ENCODE measurements at regions not wholly inside any gene's neighbourhood (a gene's known extent, or its start where the extent isn't known, plus 50 kb on each side); places are given as distances from the start of the nearest gene placed in this dataset.

DNA sequence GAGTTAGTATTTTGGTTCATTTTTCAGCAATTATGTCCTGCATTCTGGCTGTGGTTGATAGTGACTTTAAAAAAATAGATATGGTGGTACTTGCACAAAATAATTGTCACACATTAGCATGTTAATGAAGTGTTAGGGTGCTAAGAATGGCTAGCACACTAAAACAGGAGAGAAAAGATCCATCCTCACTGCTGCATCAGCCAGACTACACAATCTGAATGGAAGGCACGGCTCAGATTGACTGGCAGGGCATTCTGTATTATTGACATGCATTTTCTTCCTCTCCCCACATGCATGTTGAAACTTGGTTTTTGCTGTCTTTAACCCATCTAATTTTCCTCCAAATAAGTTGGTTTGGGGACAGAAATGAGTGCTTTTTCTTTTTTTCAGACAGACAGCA, 306.3 kb downstream of the PRL start:
- peaks cover 4 to 23% (median 11%) of the 10 kb centered on the region in 4 donors for H3K4me1 ChIP-seq
- H3K4me3 ChIP-seq = no peak overlapping the region
- TF ChIP-seq CTCF (IDR thresholded peaks at IDR 0.05) = no peak
- no peak for TF ChIP-seq POLR2A (IDR thresholded peaks at IDR 0.05)
- no peak for TF ChIP-seq EP300 (IDR thresholded peaks at IDR 0.05)
- no peaks in the 10 kb centered on the region for H3K9me3 ChIP-seq
- no peak for DNase-seq (ENCODE audit: low spot score in 2 of 2)
- WGBS, 2 donors = 60 to 68% methylated on average over 1 of the region's 1 CpG
- no peak overlapping the region for H3K27ac ChIP-seq
- no peaks in the 10 kb centered on the region for H3K36me3 ChIP-seq
- H3K27me3 ChIP-seq = no peaks in the 10 kb centered on the region

GRCh38 chr6:21992178-21992967, 304.5 kb downstream of the PRL start:
- no peaks in the 10 kb centered on the region for H3K36me3 ChIP-seq
- no peaks in the 10 kb centered on the region for H3K9me3 ChIP-seq
- H3K4me3 ChIP-seq = no peak overlapping the region
- peaks cover 0 to 12% (median 5%) of the 10 kb centered on the region in 4 donors for H3K4me1 ChIP-seq
- no peaks in the 10 kb centered on the region for H3K27me3 ChIP-seq
- TF ChIP-seq CTCF (IDR thresholded peaks at IDR 0.05) (no peak), POLR2A (IDR thresholded peaks at IDR 0.05) (no peak), EP300 (IDR thresholded peaks at IDR 0.05) (no peak)
- no peak overlapping the region for H3K27ac ChIP-seq
- no peak for DNase-seq (ENCODE audit: low spot score in 2 of 2)
- 83 to 84% methylated on average over 6 of the region's 6 CpGs for WGBS, 2 donors

GRCh38 chr6:21993841-21994240, 303.0 kb downstream of the PRL start:
- H3K4me1 ChIP-seq = peaks cover 0 to 12% (median 5%) of the 10 kb centered on the region in 4 donors
- no peak overlapping the region for H3K4me3 ChIP-seq
- no peak overlapping the region for H3K27ac ChIP-seq
- no peak for DNase-seq (ENCODE audit: low spot score in 2 of 2)
- H3K9me3 ChIP-seq = no peaks in the 10 kb centered on the region
- WGBS, 2 donors = 85 to 87% methylated on average over 2 of the region's 2 CpGs
- no peaks in the 10 kb centered on the region for H3K27me3 ChIP-seq
- no peak for TF ChIP-seq CTCF (IDR thresholded peaks at IDR 0.05)
- no peak for TF ChIP-seq POLR2A (IDR thresholded peaks at IDR 0.05)
- no peak for TF ChIP-seq EP300 (IDR thresholded peaks at IDR 0.05)
- H3K36me3 ChIP-seq = no peaks in the 10 kb centered on the region

DNA sequence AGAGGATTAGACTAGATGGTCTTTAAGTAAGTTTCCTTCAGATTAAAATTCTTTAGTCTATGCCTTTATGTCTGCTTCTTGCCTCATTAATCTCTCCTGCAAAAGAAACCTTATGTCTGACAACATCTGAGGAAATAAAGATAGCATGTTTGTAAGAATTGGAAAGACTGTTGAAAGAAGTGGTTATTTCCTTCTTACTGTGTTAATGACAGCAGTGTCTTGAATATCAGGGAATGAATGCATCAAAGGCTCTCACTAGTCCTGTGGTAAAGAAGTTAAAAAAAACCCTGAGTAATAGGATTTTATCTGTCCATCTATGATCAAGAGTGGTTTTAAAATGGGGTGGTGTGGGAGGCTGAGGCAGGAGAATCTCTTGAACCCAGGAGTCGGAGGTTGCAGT, 302.0 kb downstream of the PRL start:
- Histone ChIP-seq H3K27me3 (no peaks in the 10 kb centered on the region), H3K36me3 (no peaks in the 10 kb centered on the region), H3K4me1 (peaks cover 0 to 21% (median 10%) of the 10 kb centered on the region in 4 donors), H3K4me3 (no peak overlapping the region), H3K27ac (no peak overlapping the region), H3K9me3 (no peaks in the 10 kb centered on the region)
- 91 to 100% methylated on average over 1 of the region's 1 CpG for WGBS, 2 donors
- no peak for DNase-seq (ENCODE audit: low spot score in 2 of 2)
- TF ChIP-seq CTCF (IDR thresholded peaks at IDR 0.05) = no peak

- H3K4me3 ChIP-seq = no peak overlapping the region
- peaks cover 0 to 23% (median 10%) of the 10 kb centered on the region in 4 donors for H3K4me1 ChIP-seq
- no peak for DNase-seq (ENCODE audit: low spot score in 2 of 2)
- 94 to 97% methylated on average over 2 of the region's 2 CpGs for WGBS, 2 donors
- no peaks in the 10 kb centered on the region for H3K27me3 ChIP-seq
- H3K36me3 ChIP-seq = no peaks in the 10 kb centered on the region
- H3K9me3 ChIP-seq = no peaks in the 10 kb centered on the region
- TF ChIP-seq POLR2A (IDR thresholded peaks at IDR 0.05) (no peak), CTCF (IDR thresholded peaks at IDR 0.05) (no peak)
- no peak overlapping the region for H3K27ac ChIP-seq
Observed at GRCh38 chr6:21995318-21995717, 301.5 kb downstream of the PRL start.
